A549 (cell line): ENCODE measurements at regions not wholly inside any gene's neighbourhood (a gene's known extent, or its start where the extent isn't known, plus 50 kb on each side); places are given as distances from the start of the nearest gene placed in this dataset.

Source experiments
- ATAC-seq, 2 experiments: fragments of 200-7000 bp in 1 of 2; fragments of >200 bp in 1 of 2; cut with Nextera tagmentation in 1 of 2; cut with Tn5 transposase in 1 of 2; 3 replicates each; pipeline versions ENCODE4 v1.8.0 to v1.9.1; 2018 to 2020; ENCODE audit warnings: mild to moderate bottlenecking in 1 of 2, moderate library complexity in 1 of 2
- CTCF ChIA-PET: fragments of 300-600 bp; sonication (Branson Sonifier 250); formaldehyde crosslinking; extraction: SDS; loops from one replicate; lab custom pipeline; 2021; ENCODE audit warnings: antibody characterized with exemption, inconsistent platforms; lab: Yijun Ruan, JAX
- POLR2A ChIA-PET: fragments of 350-600 bp; formaldehyde crosslinking; extraction: SDS; loops from one replicate; lab custom pipeline; 2021; ENCODE audit warnings: antibody characterized with exemption, inconsistent platforms; lab: Yijun Ruan, JAX
- DNase-seq, 2 experiments: peaks; one replicate each; pipeline versions ENCODE4 v3.0.0 to v3.0.0-alpha.2; 2011 to 2016; ENCODE audit warnings: low read depth in 1 of 2, low spot score in 1 of 2
- FAIRE-seq: peaks from 2 replicates; lab custom pipeline; 2011; peaks lifted over from hg19 to GRCh38; lab: Jason Lieb, UNC
- H3K27ac ChIP-seq, 2 experiments: fragments of >200 bp; sonication (Bioruptor Twin); formaldehyde crosslinking; 3 replicates each; pipeline ENCODE4 v1.5.1; 2016 to 2017
- H3K4me1 ChIP-seq: fragments of >200 bp; sonication (Bioruptor Twin); formaldehyde crosslinking; 3 replicates; pipeline ENCODE4 v1.6.1; 2016
- H3K4me2 ChIP-seq: fragments of >200 bp; sonication (Bioruptor Twin); formaldehyde crosslinking; 3 replicates; pipeline ENCODE4 v1.6.1; 2016
- H3K4me3 ChIP-seq: fragments of >200 bp; sonication (Bioruptor Twin); formaldehyde crosslinking; 3 replicates; pipeline ENCODE4 v1.5.1; 2016
- H3K9me3 ChIP-seq: fragments of >200 bp; sonication (Bioruptor Twin); formaldehyde crosslinking; 3 replicates; pipeline ENCODE4 v1.6.1; 2016
- BCL3 ChIP-seq: fragments of >200 bp; sonication (Bioruptor Twin); formaldehyde crosslinking; IDR thresholded peaks from 3 replicates; pipeline ENCODE4 v1.6.1; 2016
- CEBPB ChIP-seq, 2 experiments: fragments of >200 bp in 1 of 2; sonication (Bioruptor Twin) in 1 of 2; formaldehyde crosslinking in 1 of 2; IDR thresholded peaks; 2 replicates each; pipeline ENCODE4 v1.6.1; 2012 to 2016
- E2F6 ChIP-seq: IDR thresholded peaks from 2 replicates; pipeline ENCODE4 v1.6.1; 2012; ENCODE audit warnings: low read depth, borderline replicate concordance
- EP300 ChIP-seq, 2 experiments: fragments of >200 bp; sonication (Bioruptor Twin); formaldehyde crosslinking; IDR thresholded peaks; 2 replicates in 1 of 2; 3 replicates in 1 of 2; pipeline ENCODE4 v1.6.1; 2016 to 2017
- FOSL2 ChIP-seq, 2 experiments: fragments of 450-650 bp in 1 of 2; fragments of >200 bp in 1 of 2; sonication (Bioruptor Twin) in 1 of 2; formaldehyde crosslinking; IDR thresholded peaks; 2 replicates each; pipeline versions ENCODE4 v1.5.0 to v1.6.1; 2016 to 2020; ENCODE audit warnings: mild to moderate bottlenecking in 1 of 2, moderate library complexity in 1 of 2
- FOXS1 ChIP-seq: fragments of 250-450 bp; sonication (Bioruptor Pico); IDR thresholded peaks from 2 replicates; pipeline ENCODE4 v1.5.0; 2020; ENCODE audit warnings: mild to moderate bottlenecking, moderate library complexity
- GATA3 ChIP-seq: IDR thresholded peaks from 2 replicates; pipeline ENCODE4 v1.6.1; 2012; ENCODE audit warnings: borderline replicate concordance
- HEYL ChIP-seq: fragments of 250-450 bp; sonication (Bioruptor Pico); IDR thresholded peaks from 2 replicates; pipeline ENCODE4 v1.8.0; 2021; ENCODE audit warnings: mild to moderate bottlenecking, moderate library complexity
- HOXA7 ChIP-seq: fragments of 250-450 bp; sonication (Bioruptor Pico); IDR thresholded peaks from 2 replicates; pipeline ENCODE4 v1.5.0; 2020; ENCODE audit warnings: mild to moderate bottlenecking, moderate library complexity
- JUNB ChIP-seq: fragments of >200 bp; sonication (Bioruptor Twin); formaldehyde crosslinking; IDR thresholded peaks from 2 replicates; pipeline ENCODE4 v1.6.1; 2016
- KDM1A ChIP-seq: fragments of 200-600 bp; sonication (generic); IDR thresholded peaks from 2 replicates; pipeline ENCODE4 v1.6.1; 2016; ENCODE audit warnings: low read depth, mild to moderate bottlenecking
- MAX ChIP-seq: IDR thresholded peaks from 2 replicates; pipeline ENCODE4 v1.6.1; 2012
- MYC ChIP-seq: IDR thresholded peaks from 2 replicates; pipeline ENCODE4 v1.6.1; 2012; ENCODE audit warnings: mild to moderate bottlenecking, inconsistent platforms, low read length, improper control_type of control experiment, borderline replicate concordance
- NR3C1 ChIP-seq: fragments of >200 bp; sonication (Bioruptor Twin); formaldehyde crosslinking; IDR thresholded peaks from 3 replicates; pipeline ENCODE4 v1.6.1; 2017
- PHF8 ChIP-seq: fragments of 200-600 bp; sonication (generic); IDR thresholded peaks from 2 replicates; pipeline ENCODE4 v1.6.1; 2016; ENCODE audit warnings: low read depth, mild to moderate bottlenecking, antibody characterized with exemption, moderate library complexity, borderline replicate concordance
- POLR2A ChIP-seq: IDR thresholded peaks from 2 replicates; pipeline ENCODE4 v1.6.1; 2012; ENCODE audit warnings: mild to moderate bottlenecking, low read length
- RARB ChIP-seq: fragments of 250-450 bp; sonication (Bioruptor Pico); IDR thresholded peaks from 2 replicates; pipeline ENCODE4 v1.8.0; 2021; ENCODE audit warnings: mild to moderate bottlenecking, moderate library complexity
- RCOR1 ChIP-seq: fragments of 150-350 bp; IDR thresholded peaks from 2 replicates; pipeline ENCODE4 v1.6.1; 2014; ENCODE audit warnings: antibody characterized with exemption, low read length, low read depth
- RFX5 ChIP-seq: fragments of 450-650 bp; IDR thresholded peaks from 2 replicates; pipeline ENCODE4 v1.7.1; 2014; ENCODE audit warnings: antibody characterized with exemption, mild to moderate bottlenecking, moderate library complexity
- RNF2 ChIP-seq: fragments of 200-600 bp; sonication (generic); IDR thresholded peaks from 2 replicates; pipeline ENCODE4 v1.6.1; 2016; ENCODE audit warnings: low read depth, mild to moderate bottlenecking, antibody characterized with exemption, moderate library complexity, borderline replicate concordance
- SMC3 ChIP-seq: fragments of >200 bp; sonication (Bioruptor Twin); formaldehyde crosslinking; IDR thresholded peaks from 3 replicates; pipeline ENCODE4 v1.6.1; 2018; ENCODE audit warnings: inconsistent platforms
- SREBF2 ChIP-seq: fragments of 450-650 bp; IDR thresholded peaks from 2 replicates; pipeline ENCODE4 v1.6.1; 2014; ENCODE audit warnings: mild to moderate bottlenecking, moderate library complexity
- TP53 ChIP-seq: fragments of 250-450 bp; sonication (Bioruptor Pico); IDR thresholded peaks from 2 replicates; pipeline ENCODE4 v1.5.0; 2021; ENCODE audit warnings: mild to moderate bottlenecking, moderate library complexity
- ZNF302 ChIP-seq: fragments of 250-450 bp; sonication (Bioruptor Pico); IDR thresholded peaks from 2 replicates; pipeline ENCODE4 v1.9.0; 2021; ENCODE audit warnings: inconsistent platforms, mild to moderate bottlenecking, moderate library complexity
- WGBS: methylation state at CpG from one replicate; pipeline ENCODE4 v1.1.6; 2017; ENCODE audit errors: missing lambda C conversion rate; 5-methylcytosine and 5-hydroxymethylcytosine counted together
- TF ChIP-seq, protein P1 (sequence below): fragments of >200 bp; sonication (Bioruptor Twin); formaldehyde crosslinking; IDR thresholded peaks from 2 replicates; pipeline ENCODE4 v1.6.1; 2016
- TF ChIP-seq, protein P2 (sequence below): fragments of 150-350 bp; IDR thresholded peaks from 2 replicates; pipeline ENCODE4 v1.6.1; 2014; ENCODE audit warnings: low read depth, mild to moderate bottlenecking, low read length
- TF ChIP-seq, protein P3 (sequence below): fragments of 450-650 bp; IDR thresholded peaks from 2 replicates; pipeline ENCODE4 v1.6.1; 2014; ENCODE audit warnings: antibody characterized with exemption
- TF ChIP-seq, protein P4 (sequence below): IDR thresholded peaks from 2 replicates; pipeline ENCODE4 v1.6.1; 2012

DNA sequence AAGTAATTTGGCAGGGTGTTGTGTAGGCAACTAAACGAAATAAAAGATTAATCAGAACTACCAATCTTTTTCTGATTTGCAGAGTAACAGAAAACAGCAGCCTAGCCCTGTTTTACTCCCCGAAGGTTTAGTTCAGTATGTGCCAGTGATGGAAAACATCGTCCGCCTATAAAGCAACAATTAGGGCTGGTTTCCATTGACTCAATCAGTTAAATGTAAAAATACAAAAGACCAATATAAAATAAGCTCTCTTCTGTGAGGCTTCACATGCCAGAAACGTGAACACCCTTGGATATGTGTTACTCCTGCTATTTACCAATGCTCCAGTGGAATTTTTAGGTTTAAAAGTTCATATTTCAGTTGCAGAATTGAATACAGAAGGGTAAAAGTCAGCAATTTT lies 210.5 kb upstream of the RSPO3 start:
- Histone ChIP-seq H3K4me1 (no peaks in the 10 kb centered on the region), H3K4me2 (no peak overlapping the region), H3K27ac (no peak overlapping the region), H3K9me3 (no peaks in the 10 kb centered on the region), H3K4me3 (no peak overlapping the region)
- no peak for TF ChIP-seq FOSL2 (IDR thresholded peaks at IDR 0.05)
- TF ChIP-seq FOSL2 (CRISPR knock-in tag; IDR thresholded peaks at IDR 0.05): no peak
- no peak for TF ChIP-seq RCOR1
- no peak for TF ChIP-seq GATA3
- TF ChIP-seq FOXS1: no peak
- POLR2A ChIA-PET: no interaction called here
- WGBS: 56% methylated on average over 5 of the region's 5 CpGs
- DNase-seq (no peak), ATAC-seq (no peak), FAIRE-seq (no peak)
- CTCF ChIA-PET: interaction anchor here (1.0 kb wide), 1 partner anchor 103 kb away, joined by 3 read pairs; no protein-coding TSS in a partner anchor

DNA sequence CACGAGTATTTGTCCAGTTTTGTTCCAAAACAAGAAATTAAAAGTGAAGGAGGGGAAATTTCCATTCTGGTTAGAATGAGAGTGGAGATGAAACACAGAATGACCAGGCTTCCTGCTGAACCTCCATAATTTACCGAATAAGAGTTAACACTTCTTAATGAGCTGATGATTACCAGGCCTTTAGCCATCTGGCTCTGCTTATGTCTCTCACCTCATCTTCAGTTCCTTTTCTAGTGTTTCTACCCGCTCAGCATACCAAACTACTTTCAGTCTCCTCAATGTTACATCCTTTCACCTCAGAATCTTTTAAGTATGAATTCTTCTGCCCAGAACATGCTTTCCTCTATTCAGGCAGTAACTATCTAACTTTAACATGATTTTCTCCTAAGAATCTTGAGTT lies 209.0 kb upstream of the RSPO3 start:
- FAIRE-seq (no peak), ATAC-seq (no peak), DNase-seq (no peak)
- Histone ChIP-seq H3K9me3 (no peaks in the 10 kb centered on the region), H3K27ac (no peak overlapping the region), H3K4me2 (no peak overlapping the region), H3K4me1 (no peaks in the 10 kb centered on the region), H3K4me3 (no peak overlapping the region)
- no peak for TF ChIP-seq JUNB
- TF ChIP-seq HEYL (CRISPR knock-in tag): no peak
- TF ChIP-seq, protein P1, sequence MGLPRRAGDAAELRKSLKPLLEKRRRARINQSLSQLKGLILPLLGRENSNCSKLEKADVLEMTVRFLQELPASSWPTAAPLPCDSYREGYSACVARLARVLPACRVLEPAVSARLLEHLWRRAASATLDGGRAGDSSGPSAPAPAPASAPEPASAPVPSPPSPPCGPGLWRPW: no peak
- no peak for TF ChIP-seq SREBF2
- no peak for TF ChIP-seq RFX5
- TF ChIP-seq, protein P2, sequence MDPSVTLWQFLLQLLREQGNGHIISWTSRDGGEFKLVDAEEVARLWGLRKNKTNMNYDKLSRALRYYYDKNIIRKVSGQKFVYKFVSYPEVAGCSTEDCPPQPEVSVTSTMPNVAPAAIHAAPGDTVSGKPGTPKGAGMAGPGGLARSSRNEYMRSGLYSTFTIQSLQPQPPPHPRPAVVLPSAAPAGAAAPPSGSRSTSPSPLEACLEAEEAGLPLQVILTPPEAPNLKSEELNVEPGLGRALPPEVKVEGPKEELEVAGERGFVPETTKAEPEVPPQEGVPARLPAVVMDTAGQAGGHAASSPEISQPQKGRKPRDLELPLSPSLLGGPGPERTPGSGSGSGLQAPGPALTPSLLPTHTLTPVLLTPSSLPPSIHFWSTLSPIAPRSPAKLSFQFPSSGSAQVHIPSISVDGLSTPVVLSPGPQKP: no peak
- no peak for TF ChIP-seq MAX
- no peak for TF ChIP-seq EP300 (IDR thresholded peaks at IDR 0.05)
- TF ChIP-seq RARB (CRISPR knock-in tag): no peak
- TF ChIP-seq, protein P3, sequence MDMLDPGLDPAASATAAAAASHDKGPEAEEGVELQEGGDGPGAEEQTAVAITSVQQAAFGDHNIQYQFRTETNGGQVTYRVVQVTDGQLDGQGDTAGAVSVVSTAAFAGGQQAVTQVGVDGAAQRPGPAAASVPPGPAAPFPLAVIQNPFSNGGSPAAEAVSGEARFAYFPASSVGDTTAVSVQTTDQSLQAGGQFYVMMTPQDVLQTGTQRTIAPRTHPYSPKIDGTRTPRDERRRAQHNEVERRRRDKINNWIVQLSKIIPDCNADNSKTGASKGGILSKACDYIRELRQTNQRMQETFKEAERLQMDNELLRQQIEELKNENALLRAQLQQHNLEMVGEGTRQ: no peak
- 82% methylated on average over 3 of the region's 3 CpGs for WGBS
- CTCF ChIA-PET: no interaction called here
- POLR2A ChIA-PET: no interaction called here

DNA sequence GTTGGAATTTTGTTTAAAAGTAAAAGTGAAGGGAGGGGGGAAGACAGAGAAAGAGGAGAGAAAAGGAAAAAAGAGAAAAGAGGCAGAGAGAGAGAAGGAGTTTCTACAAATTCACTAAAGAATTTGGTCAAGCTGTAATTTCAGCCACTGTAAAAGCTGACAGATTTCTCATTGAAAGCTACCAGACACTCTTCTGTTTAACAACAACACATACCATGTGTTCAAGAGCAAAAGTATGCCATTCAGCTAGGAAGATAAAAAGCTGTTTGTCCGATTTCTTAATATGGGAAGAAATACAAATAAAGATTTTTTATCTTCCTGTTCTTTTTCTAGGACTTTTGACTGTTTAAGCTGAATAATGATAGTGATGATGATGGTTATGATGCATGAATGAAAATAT lies 204.8 kb upstream of the RSPO3 start:
- H3K9me3 ChIP-seq: no peaks in the 10 kb centered on the region
- ChIA-PET POLR2A (no interaction called here), CTCF (no interaction called here)
- H3K27ac ChIP-seq: no peak overlapping the region
- WGBS: 78% methylated on average over 1 of the region's 1 CpG
- no peak for ATAC-seq
- FAIRE-seq: no peak
- no peak overlapping the region for H3K4me2 ChIP-seq
- DNase-seq: no peak
- no peak for TF ChIP-seq PHF8
- TF ChIP-seq TP53 (CRISPR knock-in tag): no peak
- no peak for TF ChIP-seq FOXS1
- TF ChIP-seq RFX5: no peak
- no peak for TF ChIP-seq HOXA7 (CRISPR knock-in tag)
- H3K4me3 ChIP-seq: no peak overlapping the region
- no peaks in the 10 kb centered on the region for H3K4me1 ChIP-seq

DNA sequence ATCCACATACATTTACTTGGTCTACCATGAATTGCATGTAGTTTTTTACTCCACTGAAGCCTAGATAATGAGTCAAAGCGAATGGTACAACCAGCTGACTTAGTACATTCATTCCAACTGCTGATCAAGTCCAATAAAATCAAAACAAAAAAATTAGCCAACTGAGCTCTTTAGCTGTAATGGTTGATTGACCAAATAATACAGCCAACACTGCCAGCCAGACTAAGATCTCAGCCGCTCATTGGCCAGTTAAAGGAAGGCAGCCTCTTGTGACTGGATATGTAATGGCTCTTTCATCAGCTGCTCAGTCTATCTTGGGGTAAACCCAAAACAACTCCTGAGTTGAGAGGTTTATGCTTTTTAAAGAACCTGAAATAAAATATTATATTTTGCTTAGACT lies 204.3 kb upstream of the RSPO3 start:
- CTCF ChIA-PET: no interaction called here
- TF ChIP-seq E2F6 (no peak), KDM1A (no peak), SMC3 (no peak), HEYL (CRISPR knock-in tag) (no peak), GATA3 (no peak), POLR2A (no peak), NR3C1 (no peak), MYC (no peak), BCL3 (no peak), ZNF302 (CRISPR knock-in tag) (no peak), CEBPB (IDR thresholded peaks at IDR 0.05) (no peak), TP53 (CRISPR knock-in tag) (no peak), RNF2 (no peak)
- TF ChIP-seq, protein P1: no peak
- TF ChIP-seq, protein P4, sequence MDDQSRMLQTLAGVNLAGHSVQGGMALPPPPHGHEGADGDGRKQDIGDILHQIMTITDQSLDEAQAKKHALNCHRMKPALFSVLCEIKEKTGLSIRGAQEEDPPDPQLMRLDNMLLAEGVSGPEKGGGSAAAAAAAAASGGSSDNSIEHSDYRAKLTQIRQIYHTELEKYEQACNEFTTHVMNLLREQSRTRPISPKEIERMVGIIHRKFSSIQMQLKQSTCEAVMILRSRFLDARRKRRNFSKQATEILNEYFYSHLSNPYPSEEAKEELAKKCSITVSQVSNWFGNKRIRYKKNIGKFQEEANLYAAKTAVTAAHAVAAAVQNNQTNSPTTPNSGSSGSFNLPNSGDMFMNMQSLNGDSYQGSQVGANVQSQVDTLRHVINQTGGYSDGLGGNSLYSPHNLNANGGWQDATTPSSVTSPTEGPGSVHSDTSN: no peak

More for the DNA sequence above, 204.3 kb upstream of the RSPO3 start:
- Histone ChIP-seq H3K4me2 (no peak overlapping the region), H3K4me1 (peaks cover 4% of the 10 kb centered on the region), H3K4me3 (no peak overlapping the region), H3K9me3 (no peaks in the 10 kb centered on the region), H3K27ac (no peak overlapping the region)
- ATAC-seq (no peak), FAIRE-seq (no peak), DNase-seq (no peak)
- POLR2A ChIA-PET: no interaction called here
- WGBS: 86% methylated on average over 2 of the region's 2 CpGs
